A549 (cell line): ENCODE measurements at regions not wholly inside any gene's neighbourhood (a gene's known extent, or its start where the extent isn't known, plus 50 kb on each side); places are given as distances from the start of the nearest gene placed in this dataset.

Experiments used
- ATAC-seq, 2 experiments: fragments of 200-7000 bp in 1 of 2; fragments of >200 bp in 1 of 2; cut with Nextera tagmentation in 1 of 2; cut with Tn5 transposase in 1 of 2; 3 replicates each; pipeline versions ENCODE4 v1.8.0 to v1.9.1; 2018 to 2020; ENCODE audit warnings: mild to moderate bottlenecking in 1 of 2, moderate library complexity in 1 of 2
- CTCF ChIA-PET: fragments of 300-600 bp; sonication (Branson Sonifier 250); formaldehyde crosslinking; extraction: SDS; loops from one replicate; lab custom pipeline; 2021; ENCODE audit warnings: antibody characterized with exemption, inconsistent platforms; lab: Yijun Ruan, JAX
- POLR2A ChIA-PET: fragments of 350-600 bp; formaldehyde crosslinking; extraction: SDS; loops from one replicate; lab custom pipeline; 2021; ENCODE audit warnings: antibody characterized with exemption, inconsistent platforms; lab: Yijun Ruan, JAX
- DNase-seq, 2 experiments: peaks; one replicate each; pipeline versions ENCODE4 v3.0.0 to v3.0.0-alpha.2; 2011 to 2016; ENCODE audit warnings: low read depth in 1 of 2, low spot score in 1 of 2
- FAIRE-seq: peaks from 2 replicates; lab custom pipeline; 2011; peaks lifted over from hg19 to GRCh38; lab: Jason Lieb, UNC
- H3K27ac ChIP-seq, 2 experiments: fragments of >200 bp; sonication (Bioruptor Twin); formaldehyde crosslinking; 3 replicates each; pipeline ENCODE4 v1.5.1; 2016 to 2017
- H3K4me1 ChIP-seq: fragments of >200 bp; sonication (Bioruptor Twin); formaldehyde crosslinking; 3 replicates; pipeline ENCODE4 v1.6.1; 2016
- H3K4me2 ChIP-seq: fragments of >200 bp; sonication (Bioruptor Twin); formaldehyde crosslinking; 3 replicates; pipeline ENCODE4 v1.6.1; 2016
- H3K4me3 ChIP-seq: fragments of >200 bp; sonication (Bioruptor Twin); formaldehyde crosslinking; 3 replicates; pipeline ENCODE4 v1.5.1; 2016
- H3K9me3 ChIP-seq: fragments of >200 bp; sonication (Bioruptor Twin); formaldehyde crosslinking; 3 replicates; pipeline ENCODE4 v1.6.1; 2016
- CHD4 ChIP-seq: fragments of 200-600 bp; sonication (generic); IDR thresholded peaks from 2 replicates; pipeline ENCODE4 v1.6.1; 2016; ENCODE audit warnings: antibody characterized with exemption, mild to moderate bottlenecking, borderline replicate concordance
- EHF ChIP-seq: fragments of 250-450 bp; sonication (Bioruptor Pico); IDR thresholded peaks from 2 replicates; pipeline ENCODE4 v1.5.0; 2020; ENCODE audit warnings: mild to moderate bottlenecking
- EHMT2 ChIP-seq: fragments of 200-600 bp; sonication (generic); IDR thresholded peaks from 2 replicates; pipeline ENCODE4 v1.6.1; 2016; ENCODE audit warnings: antibody characterized with exemption, low read depth, mild to moderate bottlenecking, moderate library complexity
- EP300 ChIP-seq, 2 experiments: fragments of >200 bp; sonication (Bioruptor Twin); formaldehyde crosslinking; IDR thresholded peaks; 2 replicates in 1 of 2; 3 replicates in 1 of 2; pipeline ENCODE4 v1.6.1; 2016 to 2017
- ESRRA ChIP-seq: fragments of 150-350 bp; IDR thresholded peaks from 2 replicates; pipeline ENCODE4 v1.6.1; 2014; ENCODE audit warnings: mild to moderate bottlenecking, low read length, borderline replicate concordance
- KDM1A ChIP-seq: fragments of 200-600 bp; sonication (generic); IDR thresholded peaks from 2 replicates; pipeline ENCODE4 v1.6.1; 2016; ENCODE audit warnings: low read depth, mild to moderate bottlenecking
- MAFK ChIP-seq: fragments of 450-650 bp; IDR thresholded peaks from 2 replicates; pipeline ENCODE4 v1.6.1; 2014; ENCODE audit not compliant: partially characterized antibody
- MAZ ChIP-seq: fragments of 150-350 bp; IDR thresholded peaks from 2 replicates; pipeline ENCODE4 v1.6.1; 2014; ENCODE audit warnings: antibody characterized with exemption, low read depth, low read length, borderline replicate concordance
- NFE2L2 ChIP-seq: fragments of 150-350 bp; conservative IDR thresholded peaks from 2 replicates; pipeline ENCODE4 v1.6.1; 2014; ENCODE audit warnings: low read length
- POLR2AphosphoS2 ChIP-seq: conservative IDR thresholded peaks from 2 replicates; pipeline ENCODE4 v1.6.1; 2012; ENCODE audit warnings: low read length, improper control_type of control experiment, inconsistent platforms
- RCOR1 ChIP-seq: fragments of 150-350 bp; IDR thresholded peaks from 2 replicates; pipeline ENCODE4 v1.6.1; 2014; ENCODE audit warnings: antibody characterized with exemption, low read length, low read depth
- RNF2 ChIP-seq: fragments of 200-600 bp; sonication (generic); IDR thresholded peaks from 2 replicates; pipeline ENCODE4 v1.6.1; 2016; ENCODE audit warnings: low read depth, mild to moderate bottlenecking, antibody characterized with exemption, moderate library complexity, borderline replicate concordance
- ZFP36 ChIP-seq: fragments of 450-650 bp; IDR thresholded peaks from 2 replicates; pipeline ENCODE4 v1.6.1; 2014; ENCODE audit warnings: borderline replicate concordance; ENCODE audit not compliant: partially characterized antibody
- WGBS: methylation state at CpG from one replicate; pipeline ENCODE4 v1.1.6; 2017; ENCODE audit errors: missing lambda C conversion rate; 5-methylcytosine and 5-hydroxymethylcytosine counted together
- TF ChIP-seq, protein P1 (sequence below): fragments of 250-450 bp; sonication (Bioruptor Pico); IDR thresholded peaks from 2 replicates; pipeline ENCODE4 v1.5.0; 2021; ENCODE audit warnings: mild to moderate bottlenecking, moderate library complexity, borderline replicate concordance
- TF ChIP-seq, protein P2 (sequence below): fragments of 150-350 bp; IDR thresholded peaks from 2 replicates; pipeline ENCODE4 v1.6.1; 2014; ENCODE audit warnings: low read depth, mild to moderate bottlenecking, low read length
- TF ChIP-seq, protein P3 (sequence below): fragments of >200 bp; sonication (Bioruptor Twin); formaldehyde crosslinking; IDR thresholded peaks from 3 replicates; pipeline ENCODE4 v1.5.1; 2016
- TF ChIP-seq, protein P4 (sequence below): fragments of >200 bp; sonication (Bioruptor Twin); formaldehyde crosslinking; IDR thresholded peaks from 2 replicates; pipeline ENCODE4 v1.6.1; 2016

DNA sequence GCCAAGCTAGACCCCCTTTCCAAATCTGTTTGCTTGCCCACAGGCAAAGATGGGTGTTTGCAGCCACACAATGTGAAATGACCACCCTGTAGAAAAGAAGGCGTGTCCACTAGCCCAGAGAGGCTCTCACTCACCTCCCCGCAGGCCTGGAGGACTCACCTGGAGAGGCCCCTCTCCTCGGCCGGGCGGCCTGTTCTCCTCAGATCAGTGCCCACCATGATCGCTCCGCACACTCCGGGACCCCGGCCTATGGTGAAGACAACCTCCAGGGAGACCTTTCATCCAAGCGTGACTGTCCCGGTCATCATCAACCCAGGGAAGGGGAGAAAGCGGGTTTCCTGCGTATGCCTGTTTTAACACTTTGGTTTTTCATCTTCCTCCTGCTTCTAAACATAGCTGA, 328.7 kb upstream of the SALL3 start:
- Histone ChIP-seq H3K4me1 (no peaks in the 10 kb centered on the region), H3K9me3 (no peaks in the 10 kb centered on the region), H3K4me3 (no peak overlapping the region), H3K4me2 (no peak overlapping the region), H3K27ac (no peak overlapping the region)
- TF ChIP-seq, protein P1, sequence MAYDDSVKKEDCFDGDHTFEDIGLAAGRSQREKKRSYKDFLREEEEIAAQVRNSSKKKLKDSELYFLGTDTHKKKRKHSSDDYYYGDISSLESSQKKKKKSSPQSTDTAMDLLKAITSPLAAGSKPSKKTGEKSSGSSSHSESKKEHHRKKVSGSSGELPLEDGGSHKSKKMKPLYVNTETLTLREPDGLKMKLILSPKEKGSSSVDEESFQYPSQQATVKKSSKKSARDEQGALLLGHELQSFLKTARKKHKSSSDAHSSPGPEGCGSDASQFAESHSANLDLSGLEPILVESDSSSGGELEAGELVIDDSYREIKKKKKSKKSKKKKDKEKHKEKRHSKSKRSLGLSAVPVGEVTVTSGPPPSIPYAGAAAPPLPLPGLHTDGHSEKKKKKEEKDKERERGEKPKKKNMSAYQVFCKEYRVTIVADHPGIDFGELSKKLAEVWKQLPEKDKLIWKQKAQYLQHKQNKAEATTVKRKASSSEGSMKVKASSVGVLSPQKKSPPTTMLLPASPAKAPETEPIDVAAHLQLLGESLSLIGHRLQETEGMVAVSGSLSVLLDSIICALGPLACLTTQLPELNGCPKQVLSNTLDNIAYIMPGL (CRISPR knock-in tag), result no peak
- TF ChIP-seq, protein P2, sequence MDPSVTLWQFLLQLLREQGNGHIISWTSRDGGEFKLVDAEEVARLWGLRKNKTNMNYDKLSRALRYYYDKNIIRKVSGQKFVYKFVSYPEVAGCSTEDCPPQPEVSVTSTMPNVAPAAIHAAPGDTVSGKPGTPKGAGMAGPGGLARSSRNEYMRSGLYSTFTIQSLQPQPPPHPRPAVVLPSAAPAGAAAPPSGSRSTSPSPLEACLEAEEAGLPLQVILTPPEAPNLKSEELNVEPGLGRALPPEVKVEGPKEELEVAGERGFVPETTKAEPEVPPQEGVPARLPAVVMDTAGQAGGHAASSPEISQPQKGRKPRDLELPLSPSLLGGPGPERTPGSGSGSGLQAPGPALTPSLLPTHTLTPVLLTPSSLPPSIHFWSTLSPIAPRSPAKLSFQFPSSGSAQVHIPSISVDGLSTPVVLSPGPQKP, result no peak
- no peak for TF ChIP-seq POLR2AphosphoS2
- TF ChIP-seq ESRRA, result no peak
- TF ChIP-seq MAFK, result no peak
- no peak for TF ChIP-seq EHF
- TF ChIP-seq, protein P3, sequence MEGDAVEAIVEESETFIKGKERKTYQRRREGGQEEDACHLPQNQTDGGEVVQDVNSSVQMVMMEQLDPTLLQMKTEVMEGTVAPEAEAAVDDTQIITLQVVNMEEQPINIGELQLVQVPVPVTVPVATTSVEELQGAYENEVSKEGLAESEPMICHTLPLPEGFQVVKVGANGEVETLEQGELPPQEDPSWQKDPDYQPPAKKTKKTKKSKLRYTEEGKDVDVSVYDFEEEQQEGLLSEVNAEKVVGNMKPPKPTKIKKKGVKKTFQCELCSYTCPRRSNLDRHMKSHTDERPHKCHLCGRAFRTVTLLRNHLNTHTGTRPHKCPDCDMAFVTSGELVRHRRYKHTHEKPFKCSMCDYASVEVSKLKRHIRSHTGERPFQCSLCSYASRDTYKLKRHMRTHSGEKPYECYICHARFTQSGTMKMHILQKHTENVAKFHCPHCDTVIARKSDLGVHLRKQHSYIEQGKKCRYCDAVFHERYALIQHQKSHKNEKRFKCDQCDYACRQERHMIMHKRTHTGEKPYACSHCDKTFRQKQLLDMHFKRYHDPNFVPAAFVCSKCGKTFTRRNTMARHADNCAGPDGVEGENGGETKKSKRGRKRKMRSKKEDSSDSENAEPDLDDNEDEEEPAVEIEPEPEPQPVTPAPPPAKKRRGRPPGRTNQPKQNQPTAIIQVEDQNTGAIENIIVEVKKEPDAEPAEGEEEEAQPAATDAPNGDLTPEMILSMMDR, result no peak
- TF ChIP-seq CHD4, result no peak
- TF ChIP-seq EP300 (IDR thresholded peaks at IDR 0.05), result no peak
- no peak for TF ChIP-seq NFE2L2
- TF ChIP-seq, protein P4, sequence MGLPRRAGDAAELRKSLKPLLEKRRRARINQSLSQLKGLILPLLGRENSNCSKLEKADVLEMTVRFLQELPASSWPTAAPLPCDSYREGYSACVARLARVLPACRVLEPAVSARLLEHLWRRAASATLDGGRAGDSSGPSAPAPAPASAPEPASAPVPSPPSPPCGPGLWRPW, result no peak
- no peak for TF ChIP-seq ZFP36
- DNase-seq (no peak), FAIRE-seq (no peak), ATAC-seq (no peak)
- 75% methylated on average over 3 of the region's 13 CpGs for WGBS
- POLR2A ChIA-PET, result no interaction called here
- CTCF ChIA-PET, result no interaction called here

DNA sequence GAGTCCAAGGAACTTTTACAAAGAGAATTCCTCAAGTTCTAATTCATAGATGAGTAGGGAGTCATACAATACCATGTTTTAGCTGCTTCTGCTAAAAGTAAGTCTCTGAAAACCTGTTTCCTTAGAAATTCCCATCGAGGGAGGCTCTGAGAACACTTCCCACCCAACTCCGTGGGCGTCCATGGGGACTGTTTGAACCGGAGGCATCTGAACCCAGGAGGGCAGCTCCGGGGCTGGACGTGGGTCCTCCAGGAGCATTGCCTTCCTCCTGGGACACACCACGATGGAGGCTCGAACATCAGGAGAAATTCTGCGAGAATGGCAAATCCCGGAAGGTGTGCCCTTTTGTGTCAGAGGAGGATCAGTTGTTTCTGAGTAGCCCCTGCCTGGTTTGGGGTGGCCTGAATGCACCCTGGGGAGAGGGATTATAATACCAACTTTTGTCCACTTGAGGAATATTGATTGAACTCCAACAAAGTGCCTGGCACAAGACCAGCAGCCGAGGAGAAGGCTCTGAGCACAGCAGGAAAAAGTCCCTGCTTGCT, 327.5 kb upstream of the SALL3 start:
- FAIRE-seq (no peak), ATAC-seq (no peak), DNase-seq (no peak)
- 65% methylated on average over 6 of the region's 11 CpGs for WGBS
- Histone ChIP-seq H3K4me1 (no peaks in the 10 kb centered on the region), H3K9me3 (no peaks in the 10 kb centered on the region), H3K4me2 (no peak overlapping the region), H3K4me3 (no peak overlapping the region), H3K27ac (no peak overlapping the region)
- TF ChIP-seq MAZ (no peak), RNF2 (no peak), RCOR1 (no peak), EHMT2 (no peak), KDM1A (no peak), EHF (no peak)
- TF ChIP-seq, protein P1 (CRISPR knock-in tag), result no peak
- CTCF ChIA-PET, result no interaction called here
- POLR2A ChIA-PET, result no interaction called here
